Transverse colon (tissue), 4 donors: ENCODE measurements at regions not wholly inside any gene's neighbourhood (a gene's known extent, or its start where the extent isn't known, plus 50 kb on each side); places are given as distances from the start of the nearest gene placed in this dataset.
A peak's percentile ranks its signal among the peaks of the same experiment; 100 is the strongest.

Source experiments
- DNase-seq: peaks from one replicate; pipeline ENCODE4 v3.0.0-alpha.2; 2019
- H3K27ac ChIP-seq, 4 donors: fragments of 200-600 bp; sonication (generic); 2 replicates each; pipeline ENCODE4 v1.5.1; 2016 to 2018; ENCODE audit warnings: inconsistent platforms in 4 of 4
- H3K27me3 ChIP-seq: fragments of 200-600 bp; sonication (generic); 2 replicates; pipeline ENCODE4 v1.5.1; 2017; ENCODE audit warnings: inconsistent platforms
- H3K36me3 ChIP-seq, 4 donors: fragments of 200-600 bp; sonication (generic); 2 replicates each; pipeline ENCODE4 v1.5.1; 2017 to 2019; ENCODE audit warnings: inconsistent platforms in 4 of 4
- H3K4me1 ChIP-seq, 4 donors: fragments of 200-600 bp; sonication (generic); 2 replicates each; pipeline ENCODE4 v1.5.1; 2017 to 2020; ENCODE audit warnings: inconsistent platforms in 4 of 4
- H3K4me3 ChIP-seq, 4 donors: fragments of 200-600 bp; sonication (generic); 1 replicate in 1 of 4; 2 replicates in 3 of 4; pipeline versions ENCODE4 v1.5.1 to v1.6.1; 2017 to 2019; ENCODE audit warnings: inconsistent platforms in 4 of 4
- H3K9me3 ChIP-seq, 2 donors: fragments of 200-600 bp; sonication (generic); 2 replicates each; pipeline ENCODE4 v1.5.1; 2017 to 2019; ENCODE audit warnings: inconsistent platforms in 2 of 2
- CTCF ChIP-seq, 5 experiments: fragments of 200-600 bp in 3 of 5; fragments of 450-650 bp in 2 of 5; sonication (generic) in 3 of 5; IDR thresholded peaks; 1 replicate in 2 of 5; 2 replicates in 3 of 5; pipeline ENCODE4 v1.5.1; 2016 to 2017; ENCODE audit warnings: antibody characterized with exemption in 5 of 5, inconsistent platforms in 3 of 5, mild to moderate bottlenecking in 2 of 5, moderate library complexity in 1 of 5
- EP300 ChIP-seq: sonication (generic); formaldehyde crosslinking; IDR thresholded peaks from one replicate; pipeline ENCODE4 v1.6.1; 2017; ENCODE audit warnings: antibody characterized with exemption, low read depth
- POLR2A ChIP-seq: fragments of 450-650 bp; IDR thresholded peaks from one replicate; pipeline ENCODE4 v1.6.1; 2016; ENCODE audit warnings: antibody characterized with exemption, mild to moderate bottlenecking, moderate library complexity
- POLR2AphosphoS5 ChIP-seq, 3 donors: sonication (generic); formaldehyde crosslinking; IDR thresholded peaks; one replicate each; pipeline ENCODE4 v1.6.1; 2016; ENCODE audit warnings: antibody characterized with exemption in 3 of 3
- WGBS, 2 donors: methylation state at CpG; one replicate each; pipeline ENCODE4 v1.1.5; 2018; ENCODE audit warnings: low coverage in 1 of 2; 5-methylcytosine and 5-hydroxymethylcytosine counted together
- in situ Hi-C, 4 donors: fragments of 200-750 bp; cut with MboI; loops; one replicate each; pipeline versions ENCODE4 v1.15.0 to v1.15.1; 2017; ENCODE audit warnings: low sequenced_read_pairs in 3 of 4, low pct_ligation_motif_present in 1 of 4, low pct_unique_long_range_greater_than_20kb in 1 of 4
- intact Hi-C: fragments of 100-400 bp; cut with DNase I; formaldehyde crosslinking; loops from one replicate; pipeline ENCODE4 v1.15.1; 2023; ENCODE audit warnings: low total_unique reads

GRCh38 chr14:95413289-95414215 is 93.8 kb upstream of the CLMN start:
- in situ Hi-C loops (no loop called here), intact Hi-C loops (no loop called here)
- 74 to 100% methylated on average over 1 to 11 of the region's 11 CpGs for WGBS, 2 donors
- H3K9me3 ChIP-seq, result no peaks in the 10 kb centered on the region
- H3K27ac ChIP-seq, result no peak overlapping the region
- peaks cover 0 to 9% (median 4%) of the 10 kb centered on the region in 4 donors for H3K4me1 ChIP-seq
- TF ChIP-seq EP300 (no peak), POLR2A (no peak), POLR2AphosphoS5 (IDR thresholded peaks at IDR 0.05) (no peak), CTCF (IDR thresholded peaks at IDR 0.05) (no peak)
- no peak overlapping the region for H3K4me3 ChIP-seq
- H3K36me3 ChIP-seq, result peaks cover 0 to 3% (median 0%) of the 10 kb centered on the region in 4 donors
- H3K27me3 ChIP-seq, result no peaks in the 10 kb centered on the region
- DNase-seq, result no peak

GRCh38 chr14:95410838-95411237 is 91.1 kb upstream of the CLMN start:
- H3K4me1 ChIP-seq, result peaks cover 0 to 9% (median 4%) of the 10 kb centered on the region in 4 donors
- TF ChIP-seq EP300, result no peak
- TF ChIP-seq POLR2A, result no peak
- no peak for TF ChIP-seq POLR2AphosphoS5 (IDR thresholded peaks at IDR 0.05)
- TF ChIP-seq CTCF (IDR thresholded peaks at IDR 0.05), result no peak
- 94% methylated on average over 2 of the region's 2 CpGs; no CpG with 5 or more reads in 1 of the 2 donors for WGBS, 2 donors
- no peak overlapping the region for H3K27ac ChIP-seq
- no peak for DNase-seq
- intact Hi-C loops, result no loop called here
- no peaks in the 10 kb centered on the region for H3K36me3 ChIP-seq
- H3K27me3 ChIP-seq, result no peaks in the 10 kb centered on the region
- in situ Hi-C loops, result no loop called here
- H3K9me3 ChIP-seq, result no peaks in the 10 kb centered on the region
- H3K4me3 ChIP-seq, result no peak overlapping the region

GRCh38 chr14:95409477-95410272 is 90.0 kb upstream of the CLMN start:
- WGBS, 2 donors, result 58 to 60% methylated on average over 5 to 12 of the region's 12 CpGs
- in situ Hi-C loops (no loop called here), intact Hi-C loops (no loop called here)
- H3K4me1 ChIP-seq, result peaks cover 0 to 9% (median 4%) of the 10 kb centered on the region in 4 donors
- DNase-seq, result no peak
- H3K36me3 ChIP-seq, result no peaks in the 10 kb centered on the region
- peak overlapping the region in 2 of 4 donors; percentile 6 to 10 for H3K27ac ChIP-seq
- H3K4me3 ChIP-seq, result no peak overlapping the region
- no peaks in the 10 kb centered on the region for H3K9me3 ChIP-seq
- no peaks in the 10 kb centered on the region for H3K27me3 ChIP-seq
- TF ChIP-seq POLR2A, result no peak
- no peak for TF ChIP-seq POLR2AphosphoS5 (IDR thresholded peaks at IDR 0.05)
- no peak for TF ChIP-seq EP300
- TF ChIP-seq CTCF (IDR thresholded peaks at IDR 0.05), result no peak
